NCI-H1436 (cell line): ENCODE measurements at regions not wholly inside any gene's neighbourhood (a gene's known extent, or its start where the extent isn't known, plus 50 kb on each side); places are given as distances from the start of the nearest gene placed in this dataset.
"Not testable (repeated sequence)": the region's sequence is repeated elsewhere in the genome, so short reads cannot be mapped to it uniquely, and the experiment has no call there.

Source experiments
- DNase-seq: peaks from one replicate; lab custom pipeline; 2025; lab: John Stamatoyannopoulos, UW

DNA sequence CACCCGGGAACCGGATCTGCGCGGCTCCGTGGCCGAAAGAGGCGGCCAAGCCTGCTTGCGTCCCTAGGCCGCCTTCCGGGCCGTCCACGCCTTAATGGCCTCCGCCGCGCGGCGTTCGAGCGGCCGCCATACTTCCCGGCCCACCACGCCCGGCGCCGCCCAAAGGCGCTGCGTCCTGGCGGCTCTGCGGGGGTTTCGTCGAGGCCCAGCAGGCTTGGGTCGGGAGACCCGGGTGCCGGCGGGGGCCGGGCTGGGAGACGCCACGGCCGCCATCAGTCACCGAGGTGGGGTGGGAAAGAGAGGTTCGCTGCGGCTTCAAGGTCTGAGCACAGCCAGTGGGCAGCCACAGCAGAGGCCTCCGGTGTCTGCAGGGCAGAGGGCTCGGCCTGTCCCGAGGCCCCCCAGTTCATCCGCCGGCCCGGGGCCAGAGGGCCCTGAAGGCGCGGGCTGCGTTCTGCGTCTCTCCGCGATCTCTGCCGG, 545.8 kb upstream of the CDH10 start:
- no peak for DNase-seq

DNA sequence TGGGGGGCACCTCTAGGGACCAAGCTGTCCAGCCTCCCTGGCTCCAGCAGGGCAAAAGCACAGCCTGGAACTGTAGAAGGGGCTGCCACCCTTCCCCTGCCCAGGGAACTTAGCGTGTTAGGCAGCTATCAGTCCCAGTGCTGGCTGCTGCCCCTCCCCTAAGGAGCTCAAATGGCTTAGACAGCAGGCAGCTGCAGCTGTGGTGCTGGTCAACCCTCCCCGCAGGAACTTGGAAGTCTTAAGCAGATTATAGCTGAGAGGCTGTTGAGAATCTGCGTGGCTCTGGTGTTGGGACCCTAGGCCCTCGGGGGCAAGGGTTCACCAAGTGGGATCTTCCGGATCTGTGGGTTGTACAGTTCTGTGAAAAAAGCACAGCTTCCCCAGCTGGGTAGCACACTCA, 536.5 kb upstream of the CDH10 start:
- no peak for DNase-seq

DNA sequence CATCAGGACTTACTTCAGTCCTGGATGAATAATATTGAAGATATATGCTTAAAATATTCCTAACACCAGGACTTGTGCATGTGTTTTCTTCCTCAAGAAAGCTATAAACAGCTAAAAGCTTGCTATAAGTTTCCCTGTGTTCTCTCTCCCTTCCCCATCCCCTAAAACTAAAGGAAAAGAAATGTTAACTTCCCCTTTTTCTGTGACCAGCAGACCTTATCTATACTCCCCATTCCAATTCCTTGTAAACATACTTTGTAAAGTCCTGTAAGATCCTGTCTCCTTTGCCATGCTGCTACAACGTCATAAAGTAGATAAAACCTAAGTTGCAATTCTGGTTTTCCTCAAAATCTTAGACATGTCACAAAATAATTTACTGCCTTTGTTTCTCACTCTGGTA, 517.8 kb upstream of the CDH10 start:
- DNase-seq: not testable (repeated sequence)

DNA sequence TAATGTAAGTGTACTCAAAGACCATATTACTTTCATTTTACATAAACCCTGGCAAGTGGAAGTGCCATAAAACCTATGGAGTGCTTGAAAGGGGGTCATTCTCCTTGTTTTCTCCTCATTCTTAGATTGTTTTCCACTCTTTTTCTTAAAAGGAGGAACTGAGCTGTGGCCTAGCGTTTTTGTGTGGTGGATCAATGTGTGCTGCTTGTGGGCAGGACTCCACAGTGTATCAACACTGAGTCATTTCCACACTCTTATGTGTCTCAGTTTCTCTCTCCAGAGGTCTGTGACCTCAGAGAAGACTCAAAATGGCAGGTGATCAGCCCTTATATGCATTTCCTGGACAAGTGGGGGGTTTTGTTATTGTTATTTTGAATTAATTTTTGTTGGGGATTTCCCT, 516.1 kb upstream of the CDH10 start:
- DNase-seq: no peak

DNA sequence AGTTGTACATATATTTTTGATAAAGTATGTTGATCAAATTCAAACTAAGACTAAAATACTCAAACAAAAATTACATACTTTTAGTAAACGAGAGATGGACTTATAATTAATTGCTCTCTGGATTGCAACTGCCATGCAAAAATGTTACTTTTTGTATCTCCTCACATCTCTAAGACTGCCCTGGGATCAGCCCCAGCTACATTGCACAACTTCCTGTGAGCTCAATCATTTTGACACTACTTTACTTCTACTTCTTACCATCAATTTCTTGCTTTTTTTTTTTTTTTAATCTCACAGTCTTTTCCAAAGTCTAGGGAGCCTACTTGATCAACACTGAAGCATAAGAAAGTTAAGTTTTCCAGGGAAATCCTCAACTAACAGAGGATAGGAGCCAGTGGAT, 506.0 kb upstream of the CDH10 start:
- no peak for DNase-seq

DNA sequence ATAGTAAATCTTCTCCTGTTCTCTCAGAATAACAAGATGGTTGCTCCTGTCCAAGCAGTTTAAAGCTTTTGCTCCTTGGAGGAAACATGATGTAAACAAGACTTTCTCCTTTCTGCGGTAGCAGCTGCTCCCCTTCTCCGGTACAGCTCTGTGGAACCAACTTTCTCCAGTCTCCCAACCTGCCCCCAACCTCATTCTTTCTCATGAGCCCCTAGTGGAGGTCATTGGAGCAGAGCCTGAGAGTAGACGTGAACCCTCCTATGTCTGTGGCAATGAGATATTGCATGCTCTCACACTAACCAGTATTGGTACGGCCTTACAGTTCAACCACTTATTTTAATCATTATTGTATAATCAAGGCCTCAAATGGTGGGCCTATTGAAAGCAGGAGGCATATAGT, 483.8 kb upstream of the CDH10 start:
- no peak for DNase-seq

DNA sequence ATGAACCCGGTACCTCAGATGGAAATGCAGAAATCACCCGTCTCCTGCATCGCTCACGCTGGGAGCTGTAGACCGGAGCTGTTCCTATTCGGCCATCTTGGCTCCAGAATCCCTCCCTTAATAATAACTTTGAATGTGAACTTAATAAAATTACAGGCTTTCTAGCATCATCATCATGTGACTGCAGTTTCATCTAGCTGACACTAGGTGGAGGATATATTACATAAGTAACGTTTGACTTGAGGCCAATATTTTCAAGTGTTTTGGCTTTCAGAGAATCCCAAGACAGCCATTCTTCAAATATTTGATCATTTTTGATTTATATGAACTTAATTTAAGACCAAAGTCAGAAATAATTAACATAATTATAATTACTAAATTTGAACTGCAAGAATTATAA, 474.9 kb upstream of the CDH10 start:
- no peak for DNase-seq

DNA sequence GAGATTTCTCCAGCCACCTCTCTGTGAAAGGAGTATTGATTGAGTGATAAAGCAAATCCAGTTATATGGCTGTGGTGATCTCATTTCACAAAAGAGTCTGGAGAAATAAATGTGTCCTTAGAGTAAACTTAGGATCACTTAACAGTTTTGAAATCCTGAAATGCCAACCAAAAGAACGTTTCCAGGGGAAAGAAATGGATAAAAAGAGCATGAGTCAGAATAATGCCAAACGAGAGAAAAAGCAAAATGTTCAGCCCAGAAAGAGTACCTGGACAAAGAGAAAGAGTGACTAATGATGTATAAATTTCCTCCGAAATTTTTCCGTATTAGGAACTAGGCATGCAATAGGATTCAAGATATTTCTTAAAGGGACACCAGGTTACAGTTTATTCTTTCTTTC, 463.1 kb upstream of the CDH10 start:
- DNase-seq: no peak

DNA sequence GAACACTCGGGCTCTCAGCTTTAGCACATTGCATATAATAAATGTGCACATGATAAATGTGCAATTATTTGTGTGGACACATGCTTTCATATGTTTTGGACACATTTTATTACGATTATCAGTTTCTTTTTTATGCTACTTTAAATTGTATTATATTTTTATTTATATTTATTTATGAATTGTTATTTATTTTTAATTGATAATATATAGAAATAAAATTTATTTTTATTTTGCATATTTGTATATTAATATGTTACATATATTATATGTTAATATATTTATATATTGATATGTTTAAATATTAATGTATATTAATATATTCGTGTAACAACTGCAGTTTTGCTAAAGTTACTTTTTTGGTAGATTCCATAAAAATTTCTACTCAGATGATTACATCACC, 454.8 kb upstream of the CDH10 start:
- no peak for DNase-seq

DNA sequence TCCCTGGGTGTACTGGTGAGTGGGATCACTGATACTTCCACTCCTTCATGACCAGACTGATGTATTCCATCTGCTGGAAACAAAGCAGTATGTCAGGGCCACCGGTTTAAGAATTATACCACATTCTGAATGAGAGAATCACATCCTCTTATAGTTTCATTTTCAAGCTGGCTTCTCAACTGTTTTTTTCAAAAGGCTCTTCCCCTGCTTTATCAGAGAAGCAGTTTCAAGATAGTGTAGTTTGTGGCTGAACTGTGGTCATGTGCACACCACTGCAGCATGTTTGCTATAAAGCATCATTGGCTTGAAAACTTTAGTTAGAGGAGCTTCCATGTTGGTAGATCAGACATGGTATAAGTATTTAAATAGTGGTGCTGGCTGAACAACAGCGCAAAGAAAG, 450.5 kb upstream of the CDH10 start:
- DNase-seq: no peak

DNA sequence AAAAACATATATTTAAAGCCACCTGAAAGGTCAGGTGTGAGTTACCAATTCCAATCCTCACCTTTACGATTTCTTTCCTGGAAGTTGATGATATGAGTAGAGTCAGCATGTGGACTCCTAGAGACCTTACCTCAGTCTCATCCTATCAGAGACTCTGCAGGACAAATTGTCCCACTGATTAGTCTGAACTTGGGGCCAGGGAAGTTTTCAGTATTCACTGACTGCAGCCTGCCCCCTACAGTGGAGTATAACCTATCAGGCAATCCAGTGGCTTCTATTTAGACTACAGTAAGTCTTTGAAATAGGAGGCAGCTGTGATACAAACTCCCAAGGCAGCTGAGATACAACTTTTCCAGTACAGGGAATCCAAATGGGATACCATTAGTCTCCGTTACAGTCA, 449.4 kb upstream of the CDH10 start:
- no peak for DNase-seq

DNA sequence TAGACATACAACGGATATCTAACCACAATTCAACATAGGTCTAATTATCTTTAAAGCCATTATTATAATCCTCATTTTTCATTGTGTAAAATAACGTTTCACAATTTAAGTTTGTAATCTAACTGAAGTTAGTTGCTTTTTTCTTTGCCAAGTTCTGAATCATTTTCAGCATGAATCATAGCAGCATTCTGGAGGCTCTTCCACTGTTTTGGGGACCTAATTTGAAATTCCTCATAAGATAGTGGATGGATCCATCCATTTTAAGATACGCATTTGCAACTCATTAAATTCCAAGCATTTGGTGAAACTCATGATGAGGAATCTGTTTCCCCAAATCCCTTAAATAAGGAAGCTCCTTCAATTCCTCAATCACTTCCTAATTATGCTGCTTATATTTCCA, 447.1 kb upstream of the CDH10 start:
- DNase-seq: no peak

DNA sequence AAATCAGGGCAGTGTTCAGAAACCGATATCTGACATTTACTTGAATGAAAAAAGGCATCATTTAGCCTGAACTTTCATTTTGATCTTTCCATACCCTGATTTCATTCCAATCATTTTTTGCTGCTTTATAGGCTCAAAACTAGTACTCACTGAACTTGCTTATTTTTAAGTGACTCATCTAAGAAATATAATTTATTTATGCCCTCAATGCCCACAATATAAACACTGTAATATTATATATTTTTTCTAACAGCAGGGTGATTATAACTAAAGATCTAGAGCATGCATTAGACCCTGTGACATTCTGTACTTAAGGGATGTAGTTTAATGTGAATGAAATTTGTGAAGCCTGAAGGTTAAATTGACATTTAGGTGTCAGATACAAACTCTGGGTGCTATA, 446.1 kb upstream of the CDH10 start:
- DNase-seq: no peak

DNA sequence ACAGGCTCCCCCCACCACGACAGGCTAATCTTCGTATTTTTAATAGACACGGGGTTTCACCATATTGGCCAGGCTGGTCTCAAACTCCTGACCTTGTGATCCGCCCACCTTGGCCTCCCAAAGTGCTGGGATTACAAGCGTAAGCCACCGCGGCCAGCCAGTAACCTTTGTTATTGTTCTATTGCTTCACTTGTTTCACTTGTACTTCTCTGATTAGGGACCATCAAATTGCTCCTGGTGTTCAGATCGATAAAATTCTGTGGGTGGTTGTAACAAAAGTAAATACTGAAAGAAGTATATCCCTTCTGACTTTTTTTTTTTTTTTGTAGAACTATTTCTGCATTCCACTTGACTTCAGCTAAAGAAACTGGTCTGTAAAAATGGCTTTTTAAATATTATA, 445.5 kb upstream of the CDH10 start:
- no peak for DNase-seq

DNA sequence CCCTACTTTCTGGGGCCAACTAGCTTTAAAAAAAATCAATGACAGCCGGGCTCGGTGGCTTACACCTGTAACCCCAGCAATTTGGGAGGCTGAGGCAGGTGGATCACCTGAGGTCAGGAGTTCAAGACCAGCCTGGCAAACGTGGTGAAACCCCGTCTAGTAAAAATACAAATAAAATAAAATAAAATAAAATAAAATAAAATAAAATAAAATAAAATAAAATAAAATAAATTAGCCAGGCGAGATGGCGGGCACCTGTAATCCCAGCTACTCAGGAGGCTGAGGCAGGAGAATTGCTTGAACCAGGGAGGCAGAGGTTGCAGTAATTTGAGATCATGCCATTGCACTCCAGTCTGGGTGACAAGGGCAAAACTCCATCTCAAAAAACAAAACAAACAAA, 443.9 kb upstream of the CDH10 start:
- DNase-seq: not testable (repeated sequence)

DNA sequence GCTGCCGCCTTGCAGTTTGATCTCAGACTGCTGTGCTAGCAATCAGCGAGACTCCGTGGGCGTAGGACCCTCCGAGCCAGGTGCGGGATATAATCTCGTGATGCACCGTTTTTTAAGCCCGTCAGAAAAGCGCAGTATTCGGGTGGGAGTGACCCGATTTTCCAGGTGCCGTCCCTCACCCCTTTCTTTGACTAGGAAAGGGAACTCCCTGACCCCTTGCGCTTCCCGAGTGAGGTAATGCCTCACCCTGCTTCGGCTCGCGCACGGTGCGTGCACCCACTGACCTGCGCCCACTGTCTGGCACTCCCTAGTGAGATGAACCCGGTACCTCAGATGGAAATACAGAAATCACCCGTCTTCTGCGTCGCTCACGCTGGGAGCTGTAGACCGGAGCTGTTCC, 438.5 kb upstream of the CDH10 start:
- DNase-seq: not testable (repeated sequence)

DNA sequence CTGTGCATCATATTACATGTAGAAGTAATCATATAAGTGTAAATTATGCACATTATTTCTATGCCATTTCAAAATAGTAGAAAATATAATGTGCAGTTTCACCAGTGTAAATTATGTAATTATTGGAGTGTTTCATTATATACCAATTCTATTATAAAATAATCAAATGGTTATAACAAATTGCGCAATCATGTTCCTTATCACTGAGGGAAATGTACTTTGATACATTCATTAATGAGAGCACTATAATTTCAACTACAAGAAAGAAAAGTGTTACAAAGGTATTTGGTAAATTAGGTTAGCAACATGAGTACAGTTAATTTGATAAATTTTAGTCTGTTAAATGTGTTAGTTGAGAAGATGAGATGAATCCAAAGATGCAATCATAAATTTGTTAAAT, 421.5 kb upstream of the CDH10 start:
- no peak for DNase-seq

DNA sequence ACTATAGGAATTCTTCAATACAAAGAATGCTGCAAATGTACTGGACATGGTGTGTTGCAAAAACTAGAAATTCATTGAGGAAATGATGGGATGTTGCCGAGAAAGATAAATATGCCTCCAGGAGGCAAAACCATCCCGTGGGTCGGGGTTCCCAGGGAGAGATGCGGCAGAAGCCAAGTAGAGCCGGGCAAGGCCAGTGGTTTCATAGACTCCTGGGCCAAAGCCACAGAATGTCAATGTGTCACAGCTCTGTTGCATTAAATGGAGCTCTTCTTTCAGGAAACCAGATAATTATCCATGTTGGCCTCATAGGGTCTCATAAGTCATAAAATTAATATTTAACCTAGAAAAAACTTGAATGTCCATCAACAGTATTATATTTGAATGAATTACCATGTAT, 419.5 kb upstream of the CDH10 start:
- DNase-seq: no peak

DNA sequence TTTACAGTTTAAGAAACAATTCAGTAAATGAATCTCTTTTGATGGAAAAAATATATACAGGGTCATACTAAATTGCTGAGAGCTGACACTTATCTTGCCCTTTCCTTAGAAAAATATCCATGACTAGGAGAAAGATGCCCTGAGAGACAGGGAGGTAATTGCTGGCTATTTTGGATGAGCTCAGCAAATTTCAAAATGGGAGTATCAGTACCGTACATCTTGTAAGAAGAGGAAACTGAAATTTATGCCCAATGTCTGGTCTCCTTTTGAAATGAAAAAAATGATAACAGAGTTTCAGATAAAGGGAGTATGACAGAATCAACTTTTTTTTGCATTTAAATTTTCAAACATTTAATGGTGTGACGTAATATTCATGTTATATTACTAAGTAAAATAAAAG, 415.8 kb upstream of the CDH10 start:
- DNase-seq: no peak

DNA sequence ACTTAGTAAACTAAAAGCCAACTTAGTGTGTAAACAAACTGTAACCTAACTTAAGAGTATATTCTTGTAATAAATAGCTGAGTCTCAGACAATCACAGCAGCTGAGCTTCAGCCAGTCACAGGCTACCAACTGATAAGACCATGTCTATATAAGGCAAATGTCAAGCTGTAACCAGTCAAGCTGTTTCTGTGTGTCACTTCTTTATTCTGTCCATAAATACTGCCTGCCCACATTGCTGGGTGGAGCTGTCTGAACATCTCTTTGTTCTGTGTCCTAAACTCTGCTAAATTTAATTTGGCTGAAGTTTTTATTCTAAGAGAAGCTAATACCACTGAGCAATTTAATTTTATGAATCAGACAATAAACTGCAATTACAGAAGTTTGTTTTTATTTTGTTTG, 412.1 kb upstream of the CDH10 start:
- no peak for DNase-seq

DNA sequence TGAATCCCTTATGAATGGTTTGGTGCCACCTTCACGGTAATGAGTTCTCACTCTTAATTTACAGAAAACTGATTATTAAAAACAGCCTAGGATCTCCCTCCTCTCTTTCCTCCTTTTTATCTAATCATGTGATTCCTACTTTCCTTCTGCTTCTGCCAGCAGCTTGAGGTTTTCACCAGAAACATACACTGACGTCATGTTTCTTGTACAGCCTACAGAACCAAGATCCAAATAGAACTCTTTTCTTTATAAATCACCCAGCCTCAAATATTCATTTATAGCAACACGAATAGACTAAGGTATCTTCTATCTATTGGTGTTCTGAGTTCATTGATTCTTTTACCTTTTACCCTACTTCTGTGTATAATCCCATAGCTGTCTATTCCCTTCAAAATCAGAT, 388.9 kb upstream of the CDH10 start:
- no peak for DNase-seq

DNA sequence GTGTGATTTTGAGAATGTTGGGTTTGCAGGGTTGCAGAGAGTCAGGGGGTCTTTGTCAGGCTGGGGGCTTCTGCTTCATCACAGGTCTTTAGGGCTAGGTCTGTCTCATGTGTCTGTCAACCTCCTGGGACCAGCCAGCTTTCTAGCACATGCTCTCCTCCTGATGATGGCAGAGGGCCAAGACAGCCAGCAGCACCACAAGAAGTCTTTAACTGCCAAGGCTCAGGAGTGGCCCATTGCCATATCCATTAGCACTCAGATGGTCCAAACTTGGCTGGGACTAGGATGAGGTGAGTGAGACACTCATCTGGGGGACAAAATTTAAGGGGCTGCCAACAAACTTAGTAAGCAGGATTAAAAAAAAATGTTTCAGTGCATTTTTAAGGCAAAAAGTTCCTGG, 384.2 kb upstream of the CDH10 start:
- peak; percentile 12 for DNase-seq

DNA sequence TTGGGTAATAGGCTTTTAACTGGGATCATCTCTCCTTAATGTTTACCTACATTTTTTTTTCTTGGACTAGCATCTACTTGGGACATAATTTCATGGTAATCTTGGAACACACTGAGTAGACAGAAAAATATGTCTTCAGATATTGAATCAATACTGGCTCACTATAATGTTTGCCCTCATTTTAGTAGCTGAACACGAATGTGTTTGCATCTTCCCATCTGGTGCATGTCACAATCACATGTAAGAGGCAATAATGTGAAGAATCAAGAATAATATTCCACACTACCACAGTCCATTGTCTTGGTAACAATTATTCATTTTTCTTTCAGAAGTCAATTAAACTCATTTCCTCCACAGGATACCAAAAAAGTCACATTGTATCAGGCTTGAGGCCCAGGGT, 382.7 kb upstream of the CDH10 start:
- no peak for DNase-seq

DNA sequence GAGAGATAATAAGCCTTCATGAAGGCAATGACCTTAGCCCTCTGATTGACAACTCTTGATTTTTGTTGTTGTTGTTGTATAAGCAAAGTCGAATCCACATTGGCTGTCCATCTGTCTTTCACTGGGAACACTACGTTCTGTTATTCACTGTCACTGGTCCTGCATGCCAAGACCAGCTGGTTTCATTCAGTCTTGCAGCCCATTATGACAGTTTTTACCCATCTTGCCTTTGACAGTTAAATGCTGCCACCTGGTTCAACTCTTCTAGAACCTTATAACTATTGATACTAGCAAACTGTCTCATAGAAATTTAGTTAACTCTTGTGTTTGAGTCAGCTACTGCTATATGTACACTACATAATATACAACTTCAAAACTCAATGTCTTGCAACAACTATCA, 382.3 kb upstream of the CDH10 start:
- DNase-seq: no peak

DNA sequence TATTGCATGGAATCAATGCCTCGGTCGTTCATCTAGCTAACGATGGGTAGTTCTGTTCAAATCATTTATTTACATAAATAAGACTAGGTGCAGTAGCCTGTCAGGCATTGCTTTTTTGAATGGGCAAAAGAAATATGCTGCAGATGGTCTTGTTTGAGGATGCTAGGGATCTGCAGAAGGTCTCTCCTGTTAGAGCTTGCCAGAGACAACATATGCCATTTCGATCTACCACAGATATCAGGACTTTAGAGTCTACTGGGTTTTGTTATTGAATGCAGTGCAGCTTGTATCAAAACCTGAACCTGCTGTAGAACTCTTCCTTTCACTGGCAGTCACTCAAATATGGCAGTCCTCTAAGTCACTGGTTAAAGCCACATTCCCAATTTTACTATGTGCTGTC, 381.1 kb upstream of the CDH10 start:
- no peak for DNase-seq
